CD4-positive, alpha-beta T cell treated with Interleukin-17A for 4 hours (primary cell): ENCODE measurements at regions not wholly inside any gene's neighbourhood (a gene's known extent, or its start where the extent isn't known, plus 50 kb on each side); places are given as distances from the start of the nearest gene placed in this dataset.

Source experiments
- DNase-seq: peaks from one replicate; pipeline ENCODE4 v3.0.0-alpha.2; 2020; ENCODE audit warnings: mixed read lengths

DNA sequence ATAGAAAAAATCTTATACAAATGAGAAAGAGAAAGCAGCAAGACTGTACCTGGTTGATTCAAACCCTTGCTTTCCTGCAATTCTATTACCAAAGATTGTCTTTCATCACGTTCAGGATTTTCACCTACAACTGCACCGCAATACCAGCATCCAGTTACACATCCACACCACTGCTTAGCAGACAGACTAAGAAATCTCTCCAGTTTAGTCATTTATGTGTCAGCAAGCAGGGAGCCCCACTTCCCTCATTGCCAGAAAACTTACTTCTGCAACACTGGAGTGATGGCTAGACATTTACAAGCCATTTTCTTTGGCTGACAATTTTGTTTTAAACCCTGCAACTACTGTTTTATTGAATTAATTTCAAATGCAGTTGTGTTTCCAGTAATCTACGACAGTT is 359.6 kb upstream of the MEOX2 start:
- no peak for DNase-seq

DNA sequence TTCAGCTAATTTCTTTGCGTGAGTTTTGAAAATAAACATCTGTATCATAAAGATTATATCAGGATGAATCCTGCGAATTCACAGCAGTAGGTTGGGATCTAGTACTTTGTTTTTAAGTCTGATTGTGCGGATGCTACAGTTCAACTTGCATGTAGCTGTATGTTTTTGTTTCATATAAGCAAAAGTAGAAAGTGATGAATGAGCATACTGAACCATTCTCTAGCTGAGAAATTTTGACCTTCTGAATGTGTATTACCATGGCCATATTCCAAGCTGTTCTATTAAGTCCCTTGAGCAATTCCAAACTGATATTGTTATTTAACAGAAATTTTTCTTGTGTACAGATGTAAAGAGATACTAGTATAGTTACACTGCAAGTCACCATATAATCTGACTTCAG is 358.8 kb upstream of the MEOX2 start:
- DNase-seq: no peak

DNA sequence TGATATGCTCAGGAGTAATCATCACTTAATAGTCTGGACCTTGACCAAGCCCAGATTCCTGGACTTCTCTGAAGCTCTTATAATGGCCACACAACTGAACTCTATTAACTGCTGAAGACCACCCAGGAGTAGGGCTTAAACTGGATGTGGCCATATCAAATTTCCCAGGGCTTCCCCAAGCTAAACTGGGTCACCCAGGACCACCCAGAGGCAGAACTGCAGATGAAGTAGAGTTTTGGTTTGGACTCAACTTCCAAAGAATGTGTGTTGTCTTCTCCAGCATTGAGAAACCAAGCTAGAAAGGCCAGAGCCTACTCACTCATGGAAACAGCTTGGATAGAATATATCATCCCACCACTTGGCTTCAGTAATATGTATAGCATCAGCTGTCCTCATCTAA is 358.2 kb upstream of the MEOX2 start:
- no peak for DNase-seq

DNA sequence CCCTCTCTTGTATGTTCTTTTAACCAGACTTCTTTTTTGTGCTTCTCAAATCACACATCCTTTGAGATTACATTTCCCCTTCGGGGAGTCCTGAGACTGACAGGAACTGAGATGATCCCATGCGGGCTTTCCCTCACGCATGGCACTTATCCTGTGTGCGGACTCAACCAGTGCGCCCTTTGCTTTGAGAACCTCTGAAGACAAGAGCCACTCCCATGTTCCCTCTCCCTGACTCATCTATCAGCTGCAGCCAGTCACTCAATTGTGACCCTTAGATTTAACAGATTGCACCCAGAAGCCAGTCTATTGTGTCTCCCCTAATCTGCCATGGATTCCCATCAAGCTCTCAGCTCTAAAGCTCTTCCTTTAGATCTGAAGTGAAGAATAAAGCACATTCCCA is 353.9 kb upstream of the MEOX2 start:
- DNase-seq: no peak

DNA sequence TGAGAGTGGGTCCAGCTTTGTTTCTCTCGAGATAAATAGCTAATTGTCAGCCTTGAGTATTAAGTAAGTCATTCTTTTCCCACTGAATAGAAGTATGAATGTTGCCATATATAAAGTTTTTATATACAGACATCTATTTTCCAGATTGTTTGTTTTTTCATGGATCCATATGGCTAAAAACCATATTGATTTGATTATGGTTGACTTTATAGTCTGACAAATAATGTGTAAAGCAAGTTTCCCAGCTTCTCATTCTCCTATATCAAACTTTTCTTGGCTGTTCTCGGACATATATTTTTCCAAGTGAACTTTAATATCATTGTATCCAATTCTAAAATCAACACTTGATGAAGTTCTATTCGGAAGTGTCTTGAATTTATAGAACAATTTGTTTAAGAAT is 352.4 kb upstream of the MEOX2 start:
- DNase-seq: no peak

DNA sequence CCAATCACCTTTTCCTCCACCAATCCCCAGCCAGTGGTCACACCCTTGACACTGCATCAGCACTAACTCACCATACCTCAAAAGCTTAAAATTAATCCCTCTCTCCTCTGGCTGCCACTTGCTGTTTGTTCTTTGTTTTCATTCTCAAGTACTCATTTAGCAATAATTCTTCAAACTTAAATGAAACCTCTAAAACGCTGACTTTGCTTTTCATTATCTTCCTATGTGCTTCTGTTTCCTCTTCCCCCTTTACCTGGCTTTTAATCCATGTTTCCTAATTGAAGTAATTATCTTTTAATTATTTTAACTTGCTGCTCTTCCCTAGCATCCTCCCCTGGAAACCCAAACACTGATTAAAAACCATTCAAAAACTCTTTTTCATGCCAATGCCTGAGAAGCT is 348.9 kb upstream of the MEOX2 start:
- no peak for DNase-seq

DNA sequence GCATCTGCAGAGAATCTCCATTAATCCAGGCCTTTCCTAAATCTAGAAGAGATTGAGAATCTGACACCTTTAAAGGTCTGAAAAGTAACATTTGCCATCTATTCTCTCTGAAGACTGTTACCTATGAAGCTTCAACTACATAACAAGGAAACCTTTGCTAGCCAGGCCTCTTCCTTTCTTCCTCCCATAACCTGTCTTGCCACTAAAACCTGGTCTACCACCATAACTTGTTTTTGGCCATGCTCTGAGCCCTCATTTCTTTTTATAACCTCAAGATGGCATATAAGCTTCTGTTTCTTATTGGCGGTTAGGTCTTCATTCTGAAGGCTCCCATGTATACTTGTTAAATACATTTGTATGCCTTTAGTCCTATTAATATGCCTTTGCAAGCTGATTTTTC is 348.4 kb upstream of the MEOX2 start:
- no peak for DNase-seq

DNA sequence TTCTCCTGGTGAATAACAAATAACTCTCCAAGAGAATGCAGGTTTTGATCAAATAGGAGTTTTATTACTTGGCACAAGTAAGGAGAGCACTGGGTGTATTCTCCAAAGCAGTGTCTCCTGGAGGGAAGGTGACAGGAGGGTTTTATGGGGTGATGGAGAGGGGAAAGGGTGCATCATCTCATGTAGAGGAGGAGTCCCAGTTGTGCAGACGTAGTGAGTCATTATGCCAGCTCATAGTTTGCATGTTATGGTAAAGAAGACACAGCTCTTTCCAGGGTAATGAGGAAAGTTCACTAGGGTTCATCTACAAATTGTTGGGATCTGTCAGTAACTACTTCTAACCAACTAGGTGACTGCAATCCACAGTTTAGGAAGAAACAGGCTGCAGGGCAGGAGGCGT is 347.9 kb upstream of the MEOX2 start:
- DNase-seq: no peak

DNA sequence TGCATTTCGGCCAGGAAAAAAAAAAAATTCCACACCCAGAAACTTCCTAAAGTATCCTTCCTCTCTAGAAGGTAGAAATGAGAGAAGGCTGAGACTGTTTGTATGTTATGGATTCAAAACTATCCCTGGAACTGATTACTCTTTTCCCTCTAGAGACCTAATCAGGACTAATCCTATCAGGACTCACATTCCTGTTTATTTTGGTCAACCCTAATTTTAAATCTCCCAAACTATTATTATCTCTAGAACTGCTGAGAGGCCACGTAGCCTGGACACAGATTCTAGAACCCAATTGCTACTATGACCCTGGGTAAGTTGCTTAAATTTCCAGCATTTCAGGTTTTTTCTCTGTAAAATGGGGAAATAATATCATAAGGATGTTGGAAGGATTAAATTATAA is 346.8 kb upstream of the MEOX2 start:
- no peak for DNase-seq

DNA sequence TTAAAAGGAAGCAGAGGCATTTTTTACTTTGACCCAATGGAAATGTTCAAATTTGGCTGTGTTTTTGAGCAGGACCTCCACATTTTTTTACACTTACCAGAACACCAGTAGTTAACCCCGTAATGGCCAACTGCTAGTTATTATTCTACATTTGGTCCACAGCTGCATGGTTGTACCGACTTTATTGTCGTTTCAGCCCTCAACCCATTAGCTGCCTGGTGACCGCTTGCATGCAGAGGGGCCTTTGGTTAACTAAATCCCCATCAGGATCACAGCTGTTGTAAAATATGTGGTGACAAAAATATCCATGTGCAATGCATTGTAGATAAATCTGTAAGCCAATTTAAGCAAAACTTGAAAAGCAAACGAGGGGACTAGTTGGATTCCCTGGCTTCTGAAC is 342.2 kb upstream of the MEOX2 start:
- no peak for DNase-seq

DNA sequence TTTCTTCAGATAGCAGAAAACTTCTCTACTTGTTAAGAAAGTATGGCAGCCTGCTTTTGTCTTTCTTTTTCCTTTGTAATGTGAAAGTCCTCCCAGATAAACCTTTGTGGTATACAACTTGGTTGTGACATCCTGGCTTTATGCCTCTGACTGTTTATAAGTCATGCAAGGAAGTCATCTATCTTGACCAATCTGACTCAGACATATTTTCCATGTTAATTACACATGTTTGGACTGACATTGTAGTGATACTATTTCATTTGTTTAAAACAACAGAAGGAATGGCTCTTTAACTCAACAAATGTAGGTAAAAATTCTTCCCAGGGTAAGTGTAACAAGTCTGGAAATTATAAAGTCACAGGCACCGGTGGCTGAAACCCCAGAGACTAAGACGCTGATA is 341.6 kb upstream of the MEOX2 start:
- no peak for DNase-seq

DNA sequence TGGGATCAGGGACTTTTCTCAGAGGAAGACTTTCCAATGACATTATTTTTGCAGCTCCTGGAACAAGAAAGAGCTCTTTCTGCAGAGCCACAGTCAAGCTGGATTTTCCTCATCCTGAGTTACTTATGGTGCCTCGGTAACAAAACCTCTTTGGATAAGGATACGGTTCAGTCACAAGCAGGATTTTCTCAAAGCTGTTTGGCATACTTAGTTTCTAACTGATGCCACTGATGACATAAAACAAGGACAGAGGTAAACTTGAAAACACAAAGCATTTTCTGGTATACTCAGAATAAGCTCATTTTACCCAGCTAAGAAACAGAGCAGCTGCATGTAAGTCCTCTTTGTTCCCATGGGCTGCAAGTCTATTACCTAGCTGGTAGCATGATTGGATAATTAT is 340.9 kb upstream of the MEOX2 start:
- DNase-seq: no peak

DNA sequence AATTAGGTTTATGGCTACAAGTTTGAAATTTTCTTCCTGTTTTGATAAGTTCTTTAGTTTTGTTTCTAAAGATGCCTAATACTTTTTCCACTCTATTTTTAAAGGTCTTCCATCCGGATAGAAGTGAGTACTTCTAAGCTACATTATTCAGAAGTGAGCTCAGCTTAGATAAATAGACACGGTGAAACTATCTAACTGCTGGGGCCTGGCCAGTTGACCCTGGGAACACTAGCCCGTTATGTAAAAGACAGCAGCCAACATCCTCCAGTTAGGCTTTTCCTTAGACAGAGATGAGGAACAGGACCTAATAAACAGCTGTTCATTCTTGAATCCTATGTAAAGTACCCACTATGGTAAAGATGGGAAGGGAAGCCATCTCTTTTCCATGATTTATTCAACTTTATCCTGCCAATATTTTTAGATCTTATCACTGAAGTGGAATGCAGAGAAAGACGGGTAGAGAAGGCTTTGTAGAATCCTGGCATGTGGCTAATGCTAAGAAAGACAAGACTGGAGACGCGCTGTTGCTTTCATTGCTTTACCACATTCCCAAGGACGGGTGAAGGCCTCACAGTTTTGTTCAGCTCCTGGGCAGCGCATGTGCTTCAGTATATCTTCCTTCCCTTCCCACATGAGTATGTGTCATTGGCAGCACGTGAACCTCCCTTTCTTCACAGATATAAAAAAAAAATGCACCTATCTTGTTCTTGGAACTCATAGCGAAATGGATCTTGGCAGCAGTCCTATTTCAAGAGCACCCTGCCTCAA is 340.0 kb upstream of the MEOX2 start:
- no peak for DNase-seq

DNA sequence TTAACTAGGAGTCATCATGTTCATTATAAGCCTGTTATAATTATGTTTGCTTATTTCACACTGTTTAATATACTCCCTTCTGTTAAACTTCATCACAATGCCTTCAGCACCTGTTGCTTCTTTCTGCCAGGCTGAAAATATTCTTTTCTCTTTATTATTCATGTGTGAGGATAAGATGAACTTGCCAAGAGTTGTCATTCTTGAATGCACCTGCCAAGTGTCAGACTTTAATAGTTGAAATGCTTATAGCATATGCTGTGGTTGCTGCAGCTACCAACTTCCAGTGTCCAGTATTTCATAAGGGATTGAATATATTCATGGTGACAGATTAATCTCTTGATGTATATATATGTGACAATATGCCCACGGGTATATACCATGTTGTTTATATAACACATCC is 339.2 kb upstream of the MEOX2 start:
- no peak for DNase-seq

DNA sequence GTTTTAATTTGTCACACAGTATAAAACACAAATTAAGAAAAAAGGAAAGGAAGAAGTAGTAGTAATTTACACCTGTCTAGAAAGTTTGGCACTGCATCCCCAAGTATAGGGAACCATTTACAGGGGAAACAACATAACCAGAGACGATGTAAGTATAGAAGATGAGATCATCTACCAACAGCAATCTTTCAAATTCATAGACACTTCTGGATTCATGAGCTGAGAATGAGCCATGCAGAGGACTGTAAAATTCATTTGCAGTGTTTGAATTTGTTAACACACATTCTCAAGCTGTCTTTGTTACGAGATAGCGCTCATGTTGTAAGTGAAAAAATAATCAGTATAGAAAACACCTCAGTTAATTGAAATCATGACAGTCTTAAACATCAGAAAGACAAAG is 337.0 kb upstream of the MEOX2 start:
- no peak for DNase-seq

DNA sequence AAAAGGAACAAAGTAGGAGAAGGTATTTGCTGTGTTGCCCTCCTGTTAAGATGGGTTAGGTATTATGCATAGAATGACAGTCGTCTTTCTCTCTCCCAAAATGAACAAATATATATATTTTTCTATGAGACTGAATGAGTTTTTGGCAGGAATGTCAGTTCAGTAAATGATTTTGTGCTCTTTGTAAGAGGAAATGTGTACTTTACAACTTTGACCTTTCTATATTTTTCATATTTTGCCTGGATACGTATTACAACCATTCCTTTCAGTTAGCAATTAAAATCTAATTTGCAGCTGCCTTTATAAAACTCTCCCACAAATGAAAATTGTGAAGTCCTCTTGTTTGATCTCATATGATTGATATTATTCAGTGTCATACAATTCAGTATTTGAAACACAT is 336.6 kb upstream of the MEOX2 start:
- DNase-seq: no peak

DNA sequence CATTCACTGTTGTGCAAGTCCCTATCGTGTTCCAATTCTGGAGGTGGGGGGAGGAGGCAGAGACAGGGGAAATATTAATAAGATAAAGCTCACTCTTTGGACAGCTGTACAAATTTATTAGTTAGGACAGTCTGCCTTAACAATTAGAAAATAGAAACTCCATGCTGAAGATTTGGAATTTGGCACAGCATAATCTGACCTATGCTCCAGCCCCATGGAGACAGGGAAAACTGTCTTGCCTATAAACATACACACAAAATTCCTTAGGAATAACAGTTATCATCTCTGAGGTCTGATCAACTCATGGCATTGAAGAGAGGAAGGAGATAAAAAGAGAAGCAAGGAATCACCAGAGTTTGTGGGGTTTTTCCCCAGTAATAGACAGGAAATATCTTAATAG is 335.4 kb upstream of the MEOX2 start:
- no peak for DNase-seq

DNA sequence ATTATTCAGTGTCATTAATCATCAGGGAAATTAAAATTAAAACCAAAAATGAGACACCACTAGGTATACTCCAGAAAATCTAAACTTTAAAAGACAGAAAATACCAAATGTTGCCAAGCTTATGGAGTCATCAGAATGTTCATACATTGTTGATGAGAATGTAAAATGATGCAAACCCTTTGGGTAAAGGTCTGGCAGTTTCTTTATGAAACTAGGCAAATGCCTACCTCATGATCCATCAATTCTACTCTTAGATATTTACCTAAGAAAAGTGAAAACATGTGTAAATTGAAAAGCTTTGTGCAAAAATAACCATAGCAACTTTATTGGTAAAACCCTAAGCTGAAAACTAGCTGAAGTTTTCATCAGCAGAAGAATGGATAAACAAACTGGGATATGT is 329.5 kb upstream of the MEOX2 start:
- DNase-seq: no peak

DNA sequence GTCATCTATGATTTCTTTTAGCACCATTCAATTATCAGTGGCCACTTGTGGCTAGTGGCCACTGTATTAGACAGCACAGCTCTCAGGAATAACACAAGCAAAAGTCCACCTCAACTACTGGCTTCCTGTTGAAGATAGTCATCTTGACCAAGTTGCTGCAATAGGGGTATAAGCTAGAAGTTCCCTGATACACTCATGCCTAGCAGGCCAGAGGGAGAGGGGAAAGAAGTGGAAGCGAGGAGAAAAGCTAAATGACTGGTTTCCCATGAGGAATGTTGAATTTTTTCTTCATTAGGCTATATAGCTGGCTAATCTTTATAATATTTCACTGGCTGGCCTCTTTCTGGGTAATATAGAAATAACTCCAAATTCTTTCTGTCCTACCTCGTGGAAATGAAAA is 327.5 kb upstream of the MEOX2 start:
- DNase-seq: no peak

DNA sequence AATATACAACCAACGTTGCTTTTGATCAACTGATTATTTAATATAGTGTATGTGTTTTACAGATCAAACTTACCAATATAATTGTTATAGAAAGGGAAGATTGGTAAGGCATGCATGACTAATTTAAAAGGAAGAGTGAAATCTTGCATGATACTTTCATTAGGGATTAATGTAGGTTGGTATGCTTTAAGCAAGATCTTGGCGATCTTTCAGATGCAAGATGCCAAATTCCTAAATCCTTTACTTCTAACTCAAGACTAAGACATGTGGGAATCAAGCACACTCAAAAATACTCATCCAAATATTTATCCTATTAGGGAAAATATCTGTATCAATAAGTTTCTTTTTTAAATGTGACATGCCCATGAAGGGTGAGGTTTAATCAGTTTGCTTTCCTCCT is 321.4 kb upstream of the MEOX2 start:
- no peak for DNase-seq

DNA sequence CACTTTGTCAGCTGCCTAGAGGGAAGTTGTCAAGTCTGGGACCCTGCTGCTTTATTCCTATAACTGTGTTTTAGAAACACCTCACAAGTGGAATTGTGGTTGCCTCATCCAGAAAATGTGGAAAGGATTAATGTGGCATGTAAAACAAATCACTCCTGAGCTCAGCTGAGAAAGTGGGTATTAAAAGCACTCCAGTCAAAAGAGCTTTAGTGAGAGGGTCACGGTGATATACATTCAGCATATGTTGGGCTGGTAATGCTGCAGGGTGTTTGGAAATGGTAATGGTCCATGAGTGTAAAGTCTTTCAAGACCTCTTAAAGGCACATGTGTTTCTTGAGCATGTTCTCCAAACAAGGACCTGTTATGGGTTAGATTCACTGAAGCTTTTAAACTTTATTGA is 318.2 kb upstream of the MEOX2 start:
- no peak for DNase-seq

DNA sequence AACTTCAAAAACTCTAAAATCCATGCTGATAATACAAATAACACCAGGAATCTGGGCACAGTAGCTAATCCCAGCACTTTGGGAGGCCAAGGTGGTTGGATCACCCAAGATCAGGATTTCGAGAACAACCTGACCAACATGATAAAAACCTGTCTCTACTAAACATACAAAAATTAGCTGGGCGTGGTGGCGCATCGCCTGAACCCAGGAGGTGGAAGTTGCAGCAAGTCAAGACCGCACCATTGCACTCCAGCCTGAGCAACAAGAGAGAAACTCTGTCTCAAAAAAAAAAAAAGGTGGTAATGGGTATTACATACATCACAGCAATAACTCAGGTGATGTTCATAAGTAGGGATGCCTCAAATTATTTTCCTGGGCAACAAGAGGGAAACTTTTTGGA is 315.0 kb upstream of the MEOX2 start:
- no peak for DNase-seq

DNA sequence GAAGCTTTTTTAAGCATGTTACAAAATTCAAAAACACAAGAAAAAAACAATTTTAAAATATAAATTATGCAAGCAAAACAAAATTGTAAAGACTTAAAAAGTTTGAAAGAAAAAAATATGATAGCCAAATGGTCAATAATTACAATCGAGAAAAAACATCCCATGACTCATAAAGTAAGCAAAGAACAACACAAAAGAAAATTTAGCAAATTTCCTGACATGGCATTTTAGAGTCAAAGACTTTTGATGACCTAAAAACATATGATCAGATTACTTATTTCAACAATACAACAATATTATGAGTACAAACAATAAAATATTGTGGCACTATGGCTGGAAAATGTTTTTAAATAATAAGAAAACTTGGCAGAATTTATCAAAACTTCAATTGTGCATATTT is 312.1 kb upstream of the MEOX2 start:
- no peak for DNase-seq

DNA sequence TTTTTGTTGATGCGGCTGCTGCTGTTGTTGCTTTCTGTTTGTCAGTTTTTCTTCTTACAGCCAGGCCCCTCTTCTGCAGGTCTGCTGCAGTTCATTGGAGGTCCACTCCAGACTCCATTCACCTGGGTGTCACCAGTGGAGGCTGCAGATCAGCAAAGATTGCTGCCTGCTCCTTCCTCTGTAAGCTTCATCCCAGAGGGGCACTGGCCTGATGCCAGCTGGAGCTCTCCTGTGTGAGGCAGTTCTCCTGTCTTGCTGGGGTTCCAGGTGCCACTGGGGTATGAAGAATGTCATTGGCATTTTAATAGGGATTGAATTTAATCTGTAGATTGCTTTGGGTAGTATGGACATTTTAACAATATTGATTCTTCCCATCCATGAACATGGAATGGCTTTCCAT is 308.5 kb upstream of the MEOX2 start:
- no peak for DNase-seq

DNA sequence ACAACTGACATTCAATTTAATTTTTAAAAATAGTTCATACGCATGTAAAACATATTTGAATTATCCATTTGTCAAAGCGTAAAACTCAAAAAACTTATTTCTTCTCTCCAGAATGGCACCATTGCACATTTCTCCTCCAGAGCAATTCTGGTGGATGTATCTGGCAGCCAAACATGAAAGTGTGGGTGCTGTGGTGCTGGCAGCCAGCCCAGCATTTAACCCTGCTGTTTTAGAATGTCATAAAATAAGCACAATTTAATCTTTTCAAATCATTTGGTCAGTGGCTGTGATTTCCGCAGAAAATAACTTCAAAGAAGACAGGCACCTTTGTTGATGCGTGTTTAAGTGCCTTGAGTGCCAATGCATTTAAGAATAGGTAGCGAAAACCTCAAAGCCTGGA is 302.7 kb upstream of the MEOX2 start:
- DNase-seq: no peak
